RKO (cell line): ENCODE measurements at regions not wholly inside any gene's neighbourhood (a gene's known extent, or its start where the extent isn't known, plus 50 kb on each side); places are given as distances from the start of the nearest gene placed in this dataset.

ENCODE experiments used
- DNase-seq: peaks from one replicate; pipeline ENCODE4 v3.0.0-alpha.2; 2016; ENCODE audit warnings: low spot score

- DNase-seq, result no peak
These were observed 155.2 kb upstream of the KAZN start for GRCh38 chr1:14443164-14443787.

- no peak for DNase-seq
These were observed 147.3 kb upstream of the KAZN start for GRCh38 chr1:14451217-14451616.

- DNase-seq, result no peak
These were observed 145.9 kb upstream of the KAZN start for GRCh38 chr1:14452551-14452950.

- no peak for DNase-seq
These were observed 138.3 kb upstream of the KAZN start for GRCh38 chr1:14460173-14460572.

- DNase-seq, result no peak
These were observed 135.6 kb upstream of the KAZN start for GRCh38 chr1:14462851-14463250.

GRCh38 chr1:14466006-14466405 is 132.5 kb upstream of the KAZN start:
- DNase-seq, result no peak

- DNase-seq, result no peak
These were observed 131.4 kb upstream of the KAZN start for GRCh38 chr1:14467112-14467511.

GRCh38 chr1:14468751-14469150 is 129.7 kb upstream of the KAZN start:
- no peak for DNase-seq

GRCh38 chr1:14470802-14471201 is 127.7 kb upstream of the KAZN start:
- DNase-seq, result no peak

- DNase-seq, result no peak
These were observed 123.6 kb upstream of the KAZN start for GRCh38 chr1:14474856-14475255.

GRCh38 chr1:14476170-14476955 is 122.1 kb upstream of the KAZN start:
- no peak for DNase-seq

GRCh38 chr1:14478120-14478519 is 120.4 kb upstream of the KAZN start:
- no peak for DNase-seq

GRCh38 chr1:14479865-14480264 is 118.6 kb upstream of the KAZN start:
- DNase-seq, result no peak

- no peak for DNase-seq
These were observed 115.6 kb upstream of the KAZN start for GRCh38 chr1:14482784-14483450.

- no peak for DNase-seq
These were observed 113.2 kb upstream of the KAZN start for GRCh38 chr1:14485285-14485684.

- DNase-seq, result no peak
These were observed 111.9 kb upstream of the KAZN start for GRCh38 chr1:14486401-14487201.

GRCh38 chr1:14487671-14488070 is 110.8 kb upstream of the KAZN start:
- DNase-seq, result no peak

GRCh38 chr1:14494911-14495310 is 103.6 kb upstream of the KAZN start:
- DNase-seq, result no peak

- DNase-seq, result no peak
These were observed 103.1 kb upstream of the KAZN start for GRCh38 chr1:14495381-14495780.

- no peak for DNase-seq
These were observed 102.5 kb upstream of the KAZN start for GRCh38 chr1:14495996-14496395.

- no peak for DNase-seq
These were observed 99.6 kb upstream of the KAZN start for GRCh38 chr1:14498839-14499238.

- DNase-seq, result no peak
These were observed 99.0 kb upstream of the KAZN start for GRCh38 chr1:14499312-14500040.
